ENCODE measurements at regions not wholly inside any gene's neighbourhood (a gene's known extent, or its start where the extent isn't known, plus 50 kb on each side); places are given as distances from the start of the nearest gene placed in this dataset.

DNA sequence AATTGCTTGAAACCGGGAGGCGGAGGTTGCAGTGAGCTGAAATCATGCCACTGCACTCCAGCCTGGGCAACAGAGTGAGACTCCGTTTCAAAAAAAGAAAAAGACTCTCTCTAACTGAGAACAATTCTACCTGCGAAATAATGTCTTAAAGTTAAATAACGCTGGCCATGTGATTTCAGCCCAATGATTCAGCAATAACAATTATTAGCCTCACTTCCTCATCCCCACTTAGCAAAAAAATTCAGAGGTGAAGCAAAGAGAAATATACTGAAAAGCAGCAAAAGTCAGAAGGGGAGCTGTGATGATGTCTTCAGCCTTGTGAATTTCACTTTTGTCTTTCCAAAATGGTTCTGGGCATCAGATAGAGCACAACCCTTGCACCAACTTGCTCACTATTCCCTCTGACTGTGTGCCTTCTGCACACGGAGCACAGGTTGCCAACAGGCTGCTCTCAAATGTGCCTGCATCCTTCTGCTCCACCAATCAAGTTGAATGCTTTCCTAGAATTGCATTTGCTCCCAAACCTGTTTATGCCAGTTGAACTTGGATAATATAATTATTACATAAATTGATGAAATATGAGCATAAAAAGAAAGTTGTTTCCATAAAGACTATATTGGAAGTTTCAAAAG is 79.8 kb upstream of the IPO9 start:
- intact Hi-C loops (cut with DNase I) = no loop called here
- no peak for DNase-seq (ENCODE audit: low spot score)
- no peak overlapping the region for H3K4me3 ChIP-seq
- 92% methylated on average over 6 of the region's 6 CpGs for WGBS
- no peaks in the 10 kb centered on the region for H3K27me3 ChIP-seq (replicated peaks; ENCODE audit: insufficient read depth)
- H3K9me3 ChIP-seq = no peaks in the 10 kb centered on the region
- no peak for TF ChIP-seq POLR2AphosphoS5 (IDR thresholded peaks at IDR 0.05)
- no peak for TF ChIP-seq POLR2A (IDR thresholded peaks at IDR 0.05)
- TF ChIP-seq, protein P1, sequence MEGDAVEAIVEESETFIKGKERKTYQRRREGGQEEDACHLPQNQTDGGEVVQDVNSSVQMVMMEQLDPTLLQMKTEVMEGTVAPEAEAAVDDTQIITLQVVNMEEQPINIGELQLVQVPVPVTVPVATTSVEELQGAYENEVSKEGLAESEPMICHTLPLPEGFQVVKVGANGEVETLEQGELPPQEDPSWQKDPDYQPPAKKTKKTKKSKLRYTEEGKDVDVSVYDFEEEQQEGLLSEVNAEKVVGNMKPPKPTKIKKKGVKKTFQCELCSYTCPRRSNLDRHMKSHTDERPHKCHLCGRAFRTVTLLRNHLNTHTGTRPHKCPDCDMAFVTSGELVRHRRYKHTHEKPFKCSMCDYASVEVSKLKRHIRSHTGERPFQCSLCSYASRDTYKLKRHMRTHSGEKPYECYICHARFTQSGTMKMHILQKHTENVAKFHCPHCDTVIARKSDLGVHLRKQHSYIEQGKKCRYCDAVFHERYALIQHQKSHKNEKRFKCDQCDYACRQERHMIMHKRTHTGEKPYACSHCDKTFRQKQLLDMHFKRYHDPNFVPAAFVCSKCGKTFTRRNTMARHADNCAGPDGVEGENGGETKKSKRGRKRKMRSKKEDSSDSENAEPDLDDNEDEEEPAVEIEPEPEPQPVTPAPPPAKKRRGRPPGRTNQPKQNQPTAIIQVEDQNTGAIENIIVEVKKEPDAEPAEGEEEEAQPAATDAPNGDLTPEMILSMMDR (IDR thresholded peaks at IDR 0.05) = no peak
- H3K4me1 ChIP-seq (replicated peaks) = no peaks in the 10 kb centered on the region
- H3K27ac ChIP-seq = no peak overlapping the region
- no peaks in the 10 kb centered on the region for H3K36me3 ChIP-seq

DNA sequence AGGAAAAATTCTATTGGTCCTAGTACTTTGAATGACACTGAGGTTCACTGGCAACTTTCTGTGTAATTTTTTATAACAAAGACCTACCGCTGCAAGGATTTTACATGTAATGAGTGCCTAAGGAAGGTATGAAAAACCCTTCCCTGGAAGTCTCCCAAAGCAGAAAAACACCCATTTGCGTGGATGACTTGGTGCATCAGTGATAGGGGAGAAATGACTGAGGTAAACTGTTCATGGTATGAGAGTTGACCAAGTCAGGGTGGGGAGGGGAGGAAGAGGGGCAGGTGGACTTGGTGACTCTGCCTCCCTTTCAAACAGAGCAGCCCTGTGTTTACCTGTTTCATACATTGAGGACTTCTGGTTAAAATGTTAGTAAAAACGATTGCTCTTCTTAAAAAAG is 78.8 kb upstream of the IPO9 start:
- TF ChIP-seq POLR2A (IDR thresholded peaks at IDR 0.05) (no peak), POLR2AphosphoS5 (IDR thresholded peaks at IDR 0.05) (no peak)
- TF ChIP-seq, protein P1 (IDR thresholded peaks at IDR 0.05) = no peak
- no peak for DNase-seq (ENCODE audit: low spot score)
- H3K4me3 ChIP-seq = no peak overlapping the region
- H3K9me3 ChIP-seq = no peaks in the 10 kb centered on the region
- no peaks in the 10 kb centered on the region for H3K4me1 ChIP-seq (replicated peaks)
- WGBS = 41% methylated on average over 3 of the region's 3 CpGs
- no peak overlapping the region for H3K27ac ChIP-seq
- no peaks in the 10 kb centered on the region for H3K36me3 ChIP-seq
- H3K27me3 ChIP-seq (replicated peaks; ENCODE audit: insufficient read depth) = no peaks in the 10 kb centered on the region
- intact Hi-C loops (cut with DNase I) = no loop called here

DNA sequence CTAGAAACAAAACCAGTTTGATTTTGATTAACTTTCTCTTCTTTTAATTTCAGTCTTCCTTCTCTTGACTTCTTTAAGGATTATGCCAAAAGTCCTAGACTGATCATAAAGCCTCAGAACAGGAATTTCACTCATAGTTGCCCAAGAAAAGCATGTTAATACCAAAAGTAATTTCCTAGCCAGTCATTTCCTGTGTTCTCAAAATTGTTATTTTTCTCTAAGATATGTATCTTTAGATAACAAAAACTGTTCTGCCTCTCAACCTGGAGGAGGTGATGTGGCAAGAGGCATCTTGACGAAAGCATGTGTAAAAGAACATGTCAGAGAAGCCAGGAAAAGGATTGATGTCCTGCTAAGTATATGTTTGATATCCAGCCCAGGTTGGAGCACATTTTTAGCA is 78.0 kb upstream of the IPO9 start:
- 72% methylated on average over 1 of the region's 1 CpG for WGBS
- Histone ChIP-seq H3K36me3 (no peaks in the 10 kb centered on the region), H3K27ac (no peak overlapping the region), H3K9me3 (no peaks in the 10 kb centered on the region), H3K27me3 (replicated peaks; ENCODE audit: insufficient read depth) (no peaks in the 10 kb centered on the region), H3K4me3 (no peak overlapping the region), H3K4me1 (replicated peaks) (no peaks in the 10 kb centered on the region)
- DNase-seq (ENCODE audit: low spot score) = no peak
- TF ChIP-seq POLR2A (IDR thresholded peaks at IDR 0.05) = no peak
- no peak for TF ChIP-seq POLR2AphosphoS5 (IDR thresholded peaks at IDR 0.05)
- TF ChIP-seq, protein P1 (IDR thresholded peaks at IDR 0.05) = no peak
- intact Hi-C loops (cut with DNase I) = no loop called here

DNA sequence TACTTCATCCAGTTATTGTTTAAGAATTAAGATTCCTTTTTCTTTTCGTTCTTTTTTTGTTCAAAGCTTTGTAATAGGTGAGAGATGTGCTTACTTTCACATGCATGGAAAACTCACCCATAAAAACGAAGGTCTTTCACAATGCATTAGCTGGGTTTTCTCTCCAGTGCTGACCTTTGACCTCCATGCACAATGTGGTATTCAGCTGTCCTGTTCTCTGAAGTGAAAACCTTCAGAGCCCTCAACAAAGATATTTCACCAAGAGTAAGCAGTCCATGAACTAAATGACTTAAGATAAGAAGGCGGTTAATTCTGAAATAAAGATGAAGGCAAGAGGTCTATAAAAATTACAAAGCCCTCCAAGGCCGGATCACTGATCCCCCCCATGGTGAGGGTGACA is 77.1 kb upstream of the IPO9 start:
- Histone ChIP-seq H3K4me1 (replicated peaks) (no peaks in the 10 kb centered on the region), H3K27ac (no peak overlapping the region)

DNA sequence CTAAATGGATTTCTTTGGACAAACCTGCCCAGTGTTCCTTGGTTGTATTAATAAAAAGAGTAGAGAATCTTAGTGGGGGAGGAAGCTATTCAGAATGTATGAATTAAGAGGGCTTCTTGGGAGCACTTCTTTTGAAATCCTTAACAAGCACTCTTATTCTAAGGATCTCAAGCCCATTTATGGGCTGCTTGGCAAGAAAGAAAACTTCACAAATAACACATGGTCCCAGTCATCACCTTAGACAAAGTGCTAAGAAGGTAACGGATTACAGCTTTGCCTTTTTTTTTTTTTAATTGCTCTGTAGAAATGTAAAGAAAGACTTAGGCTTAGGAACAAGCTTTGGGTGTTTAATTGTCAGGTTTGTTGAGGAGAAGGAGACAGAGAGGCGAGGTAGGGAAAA is 76.6 kb upstream of the IPO9 start:
- DNase-seq (ENCODE audit: low spot score) = no peak
- WGBS = 71% methylated on average over 2 of the region's 2 CpGs
- H3K36me3 ChIP-seq = no peaks in the 10 kb centered on the region
- no peaks in the 10 kb centered on the region for H3K4me1 ChIP-seq (replicated peaks)
- H3K9me3 ChIP-seq = no peaks in the 10 kb centered on the region
- no peaks in the 10 kb centered on the region for H3K27me3 ChIP-seq (replicated peaks; ENCODE audit: insufficient read depth)
- intact Hi-C loops (cut with DNase I) = no loop called here
- TF ChIP-seq, protein P1 (IDR thresholded peaks at IDR 0.05) = no peak
- TF ChIP-seq POLR2A (IDR thresholded peaks at IDR 0.05) (no peak), POLR2AphosphoS5 (IDR thresholded peaks at IDR 0.05) (no peak)
- H3K27ac ChIP-seq = no peak overlapping the region
- H3K4me3 ChIP-seq = no peak overlapping the region

More for the DNA sequence above, 77.1 kb upstream of the IPO9 start:
- Histone ChIP-seq H3K27me3 (replicated peaks; ENCODE audit: insufficient read depth) (no peaks in the 10 kb centered on the region), H3K36me3 (no peaks in the 10 kb centered on the region), H3K4me3 (no peak overlapping the region), H3K9me3 (no peaks in the 10 kb centered on the region)
- no peak for DNase-seq (ENCODE audit: low spot score)
- WGBS = 63% methylated on average over 4 of the region's 4 CpGs
- TF ChIP-seq, protein P1 (IDR thresholded peaks at IDR 0.05) = no peak
- TF ChIP-seq POLR2A (IDR thresholded peaks at IDR 0.05) (no peak), POLR2AphosphoS5 (IDR thresholded peaks at IDR 0.05) (no peak)
- intact Hi-C loops (cut with DNase I) = no loop called here
